GM12874 (cell line): ENCODE measurements at regions not wholly inside any gene's neighbourhood (a gene's known extent, or its start where the extent isn't known, plus 50 kb on each side); places are given as distances from the start of the nearest gene placed in this dataset.
A peak's percentile ranks its signal among the peaks of the same experiment; 100 is the strongest.

Experiments
- TF ChIP-seq, protein P1 (sequence below): IDR thresholded peaks from 2 replicates; pipeline ENCODE4 v1.5.1; 2011; ENCODE audit warnings: low read depth, mild to moderate bottlenecking, control low read depth, low read length, moderate library complexity; ENCODE audit not compliant: insufficient read depth

DNA sequence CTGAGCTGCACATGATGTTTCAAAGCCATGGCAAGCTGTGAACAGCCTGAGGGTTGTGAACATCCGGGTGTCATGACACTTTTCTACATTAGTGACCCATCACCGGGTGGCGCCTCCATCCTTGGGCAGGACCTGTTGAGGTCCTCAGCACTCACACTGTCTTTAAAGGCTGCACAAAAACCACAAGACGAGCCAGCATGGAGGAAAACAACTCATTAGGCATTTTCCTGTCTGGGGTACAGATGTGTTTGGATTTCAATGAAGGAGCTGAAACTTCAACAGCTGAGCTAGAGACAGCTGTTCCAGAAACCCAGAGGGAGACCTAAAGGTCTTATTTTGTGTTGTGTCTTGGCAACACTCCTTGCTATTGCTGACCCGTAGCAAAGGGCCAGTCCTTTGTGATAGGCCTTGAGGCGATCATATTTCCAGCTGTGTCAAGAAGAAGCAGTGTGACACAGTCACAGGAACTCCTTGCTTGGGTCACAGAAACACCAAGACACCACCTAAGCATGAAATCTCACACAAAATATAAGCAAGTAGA is 151.8 kb upstream of the VLDLR start:
- TF ChIP-seq, protein P1, sequence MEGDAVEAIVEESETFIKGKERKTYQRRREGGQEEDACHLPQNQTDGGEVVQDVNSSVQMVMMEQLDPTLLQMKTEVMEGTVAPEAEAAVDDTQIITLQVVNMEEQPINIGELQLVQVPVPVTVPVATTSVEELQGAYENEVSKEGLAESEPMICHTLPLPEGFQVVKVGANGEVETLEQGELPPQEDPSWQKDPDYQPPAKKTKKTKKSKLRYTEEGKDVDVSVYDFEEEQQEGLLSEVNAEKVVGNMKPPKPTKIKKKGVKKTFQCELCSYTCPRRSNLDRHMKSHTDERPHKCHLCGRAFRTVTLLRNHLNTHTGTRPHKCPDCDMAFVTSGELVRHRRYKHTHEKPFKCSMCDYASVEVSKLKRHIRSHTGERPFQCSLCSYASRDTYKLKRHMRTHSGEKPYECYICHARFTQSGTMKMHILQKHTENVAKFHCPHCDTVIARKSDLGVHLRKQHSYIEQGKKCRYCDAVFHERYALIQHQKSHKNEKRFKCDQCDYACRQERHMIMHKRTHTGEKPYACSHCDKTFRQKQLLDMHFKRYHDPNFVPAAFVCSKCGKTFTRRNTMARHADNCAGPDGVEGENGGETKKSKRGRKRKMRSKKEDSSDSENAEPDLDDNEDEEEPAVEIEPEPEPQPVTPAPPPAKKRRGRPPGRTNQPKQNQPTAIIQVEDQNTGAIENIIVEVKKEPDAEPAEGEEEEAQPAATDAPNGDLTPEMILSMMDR, result 0 out of 2 replicates have a peak, but pooled peaks have one; percentile 0

DNA sequence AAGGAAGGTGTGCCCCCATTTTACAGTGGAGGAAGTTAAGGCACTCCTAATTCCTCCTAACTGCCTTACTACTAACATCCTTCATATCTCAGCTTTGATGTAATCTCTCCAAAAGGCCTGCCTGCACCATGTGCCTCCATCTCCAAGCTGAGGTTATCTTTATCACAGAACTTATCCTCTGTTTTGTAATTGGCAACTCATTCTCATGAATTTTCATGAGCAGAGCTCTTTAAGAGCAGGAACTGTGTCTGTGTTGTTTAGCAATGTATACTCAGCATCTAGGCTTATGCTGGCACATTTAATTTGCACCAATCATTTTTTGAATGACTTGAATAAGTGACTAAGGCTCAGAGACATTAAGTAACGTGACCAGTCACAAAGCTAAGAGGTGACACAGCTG is 147.9 kb upstream of the VLDLR start:
- TF ChIP-seq, protein P1, result no peak

DNA sequence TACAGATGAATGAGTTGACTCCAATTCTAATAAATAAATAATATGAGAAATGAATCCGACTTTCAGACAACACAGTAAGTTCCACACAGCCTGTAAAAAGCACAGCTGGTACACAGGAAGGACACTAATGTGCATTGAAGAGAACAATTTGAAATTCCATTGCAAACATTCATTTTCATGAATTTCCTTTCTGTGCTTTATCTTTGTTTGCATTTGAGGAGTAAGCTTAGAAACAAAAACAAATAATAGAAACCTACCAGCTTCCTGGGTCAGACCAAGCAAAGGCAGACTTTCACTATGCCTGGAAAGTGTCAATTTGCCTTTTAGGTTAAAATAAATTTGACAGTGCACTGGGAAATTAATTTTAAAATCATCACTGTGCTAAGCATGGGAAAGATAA is 143.8 kb upstream of the VLDLR start:
- TF ChIP-seq, protein P1, result no peak

DNA sequence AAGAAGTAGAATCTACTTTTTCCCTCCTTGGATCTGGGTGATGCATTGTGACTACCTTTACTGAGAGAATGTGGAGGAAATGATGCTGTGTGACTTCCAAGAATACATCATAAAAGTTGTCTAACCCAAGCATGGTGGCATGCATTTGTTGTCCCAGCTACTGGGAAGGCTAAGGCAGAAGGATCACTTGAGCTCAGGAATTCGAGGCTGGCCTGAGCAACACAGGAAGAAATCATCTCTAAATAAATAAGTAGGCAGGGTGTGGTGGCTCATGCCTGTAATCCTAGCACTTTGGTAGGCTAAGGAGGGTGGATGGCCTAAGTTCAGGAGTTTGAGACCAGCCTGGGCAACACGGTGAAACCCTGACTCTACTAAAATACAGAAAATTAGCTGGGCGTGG is 143.2 kb upstream of the VLDLR start:
- TF ChIP-seq, protein P1, result no peak

DNA sequence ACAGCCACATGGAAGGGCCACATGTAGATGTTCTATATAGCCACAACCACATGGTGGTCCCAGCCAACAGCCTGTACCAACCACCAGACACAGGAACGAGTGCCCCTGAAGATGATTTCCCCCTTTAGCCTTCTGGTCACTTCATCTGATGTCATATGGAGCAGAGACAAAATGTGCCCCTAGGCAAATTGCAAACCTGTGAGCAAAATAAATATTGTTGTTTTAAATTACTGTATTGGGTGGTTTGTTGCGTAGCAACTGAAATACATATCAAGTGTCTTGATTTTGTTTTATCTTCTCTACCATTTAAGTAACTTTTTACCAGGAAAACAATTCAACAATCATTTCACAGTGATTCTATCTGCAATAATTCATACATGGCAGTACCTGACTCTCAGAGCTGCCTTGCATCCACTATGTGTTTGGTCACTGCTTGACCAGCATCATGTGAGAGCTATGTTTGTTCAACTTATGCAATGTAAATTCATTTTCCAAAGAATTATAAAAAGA is 142.5 kb upstream of the VLDLR start:
- TF ChIP-seq, protein P1, result no peak

DNA sequence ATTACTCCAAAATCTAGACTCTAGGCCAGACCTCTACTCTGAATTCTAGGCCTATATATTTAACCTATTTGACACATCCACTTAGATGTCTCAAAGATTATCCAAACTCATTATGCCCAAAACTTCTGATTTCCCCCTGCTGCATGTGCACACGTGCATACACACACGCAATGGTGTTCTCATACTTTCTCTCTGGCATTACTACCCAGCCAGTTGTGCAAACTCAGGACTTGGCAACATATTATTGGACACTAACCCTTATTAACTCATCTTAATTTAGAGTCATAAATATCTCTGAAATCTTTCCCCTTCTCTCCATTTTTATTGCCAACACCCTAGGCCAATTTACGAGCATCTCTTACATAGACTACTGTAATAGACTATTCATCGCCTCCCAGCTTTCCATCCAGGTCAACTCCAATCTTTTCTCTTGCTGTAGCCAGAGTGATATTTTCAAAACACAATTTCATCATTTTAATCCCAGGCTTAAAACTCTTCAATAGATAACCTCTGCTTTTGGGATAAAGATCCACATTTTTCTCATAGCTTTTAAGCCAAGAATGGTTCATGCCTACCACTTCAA is 141.2 kb upstream of the VLDLR start:
- TF ChIP-seq, protein P1, result no peak

DNA sequence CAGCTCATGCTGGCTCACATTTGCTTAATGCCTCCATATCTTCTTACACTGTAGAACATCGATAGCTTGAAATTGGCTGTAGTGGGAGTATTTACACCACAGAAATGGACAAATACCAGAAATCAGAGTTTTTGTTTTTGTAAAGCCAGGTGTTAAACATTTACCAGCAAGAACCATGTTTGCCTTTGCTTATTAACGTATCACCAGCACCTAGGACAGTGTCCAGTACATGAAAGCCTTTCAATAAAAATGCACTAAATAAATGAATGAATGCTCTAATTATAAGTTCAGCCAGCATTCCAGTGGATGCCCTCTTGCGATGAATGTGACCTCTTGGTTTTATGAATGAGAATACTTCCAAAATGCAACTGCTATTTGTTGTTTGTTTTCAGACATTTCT is 140.4 kb upstream of the VLDLR start:
- TF ChIP-seq, protein P1, result no peak

DNA sequence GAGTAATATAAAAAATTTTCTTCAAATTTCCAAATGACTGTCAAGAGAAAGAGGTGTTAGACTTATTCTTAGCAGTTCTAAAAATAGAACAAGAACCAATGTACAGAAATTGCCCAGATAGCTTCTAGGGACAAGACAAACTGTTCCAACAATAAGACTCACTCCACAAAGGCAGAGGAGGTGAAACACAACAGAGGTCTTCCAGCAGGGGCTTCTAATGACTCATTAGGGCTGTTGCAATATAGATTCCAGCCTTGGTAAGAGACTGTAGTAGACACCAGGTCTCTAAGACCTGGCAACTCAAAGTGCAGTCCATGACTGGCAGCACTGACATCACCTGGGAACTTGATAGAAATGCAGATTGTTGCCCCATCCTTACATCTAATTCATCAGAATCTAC is 134.6 kb upstream of the VLDLR start:
- TF ChIP-seq, protein P1, result no peak
